Gastroesophageal sphincter (tissue), 4 donors: ENCODE measurements at regions not wholly inside any gene's neighbourhood (a gene's known extent, or its start where the extent isn't known, plus 50 kb on each side); places are given as distances from the start of the nearest gene placed in this dataset.

ENCODE experiments used
- ATAC-seq: fragments of 150-250 bp; one replicate; pipeline ENCODE4 v1.9.1; 2016; ENCODE audit warnings: mild to moderate bottlenecking, moderate library complexity
- H3K27ac ChIP-seq, 4 donors: fragments of 200-600 bp; sonication (generic) in 3 of 4; 1 replicate in 3 of 4; 2 replicates in 1 of 4; pipeline ENCODE4 v1.5.1; 2016 to 2019
- H3K27me3 ChIP-seq: fragments of 200-600 bp; sonication (generic); one replicate; pipeline ENCODE4 v1.5.1; 2019
- H3K36me3 ChIP-seq, 2 donors: fragments of 200-600 bp; sonication (generic); one replicate each; pipeline ENCODE4 v1.5.1; 2019; ENCODE audit warnings: control low read depth in 1 of 2
- H3K4me1 ChIP-seq, 3 donors: fragments of 200-600 bp; sonication (generic); 1 replicate in 2 of 3; 2 replicates in 1 of 3; pipeline ENCODE4 v1.5.1; 2016 to 2019; ENCODE audit warnings: control low read depth in 2 of 3
- H3K4me3 ChIP-seq, 2 donors: fragments of 200-600 bp; sonication (generic); one replicate each; pipeline ENCODE4 v1.5.1; 2019; ENCODE audit warnings: mild to moderate bottlenecking in 1 of 2, moderate library complexity in 1 of 2
- H3K9me3 ChIP-seq, 3 donors: fragments of 200-600 bp; sonication (generic); one replicate each; pipeline ENCODE4 v1.5.1; 2017 to 2019; ENCODE audit warnings: control low read depth in 2 of 3
- CTCF ChIP-seq, 4 experiments: fragments of 200-600 bp in 2 of 4; fragments of 450-650 bp in 2 of 4; sonication (generic) in 1 of 4; IDR thresholded peaks; one replicate each; pipeline ENCODE4 v1.5.1; 2017 to 2019; ENCODE audit warnings: antibody characterized with exemption in 4 of 4, mild to moderate bottlenecking in 2 of 4, moderate library complexity in 2 of 4
- EP300 ChIP-seq: sonication (generic); formaldehyde crosslinking; IDR thresholded peaks from one replicate; pipeline ENCODE4 v1.6.1; 2017; ENCODE audit warnings: antibody characterized with exemption, mild to moderate bottlenecking
- POLR2A ChIP-seq, 2 donors: fragments of 450-650 bp; IDR thresholded peaks; one replicate each; pipeline ENCODE4 v1.6.1; 2017; ENCODE audit warnings: antibody characterized with exemption in 2 of 2, mild to moderate bottlenecking in 2 of 2, moderate library complexity in 1 of 2
- POLR2AphosphoS5 ChIP-seq: sonication (generic); formaldehyde crosslinking; IDR thresholded peaks from one replicate; pipeline ENCODE4 v1.6.1; 2017; ENCODE audit warnings: antibody characterized with exemption
- WGBS, 2 donors: methylation state at CpG; one replicate each; pipeline ENCODE4 v1.1.5; 2018; ENCODE audit warnings: low coverage in 1 of 2; 5-methylcytosine and 5-hydroxymethylcytosine counted together

GRCh38 chr15:95898761-95899160 lies 431.7 kb upstream of the NR2F2 start:
- no peak for TF ChIP-seq EP300
- no peak for TF ChIP-seq POLR2AphosphoS5
- no peak for TF ChIP-seq CTCF (IDR thresholded peaks at IDR 0.05)
- no peak for TF ChIP-seq POLR2A (IDR thresholded peaks at IDR 0.05)
- no peak for ATAC-seq
- Histone ChIP-seq H3K9me3 (no peaks in the 10 kb centered on the region), H3K27ac (no peak overlapping the region), H3K4me3 (no peak overlapping the region), H3K27me3 (no peaks in the 10 kb centered on the region), H3K4me1 (peaks cover 0 to 21% (median 4%) of the 10 kb centered on the region in 3 donors), H3K36me3 (no peaks in the 10 kb centered on the region)
- 94 to 100% methylated on average over 1 of the region's 1 CpG for WGBS, 2 donors

GRCh38 chr15:95901271-95901670 lies 429.2 kb upstream of the NR2F2 start:
- H3K36me3 ChIP-seq: no peaks in the 10 kb centered on the region
- 89 to 91% methylated on average over 5 to 6 of the region's 6 CpGs for WGBS, 2 donors
- H3K4me3 ChIP-seq: no peak overlapping the region
- H3K27ac ChIP-seq: no peak overlapping the region
- H3K27me3 ChIP-seq: no peaks in the 10 kb centered on the region
- no peaks in the 10 kb centered on the region for H3K4me1 ChIP-seq
- TF ChIP-seq POLR2AphosphoS5 (no peak), POLR2A (IDR thresholded peaks at IDR 0.05) (no peak), EP300 (no peak), CTCF (IDR thresholded peaks at IDR 0.05) (no peak)
- no peaks in the 10 kb centered on the region for H3K9me3 ChIP-seq
- no peak for ATAC-seq

DNA sequence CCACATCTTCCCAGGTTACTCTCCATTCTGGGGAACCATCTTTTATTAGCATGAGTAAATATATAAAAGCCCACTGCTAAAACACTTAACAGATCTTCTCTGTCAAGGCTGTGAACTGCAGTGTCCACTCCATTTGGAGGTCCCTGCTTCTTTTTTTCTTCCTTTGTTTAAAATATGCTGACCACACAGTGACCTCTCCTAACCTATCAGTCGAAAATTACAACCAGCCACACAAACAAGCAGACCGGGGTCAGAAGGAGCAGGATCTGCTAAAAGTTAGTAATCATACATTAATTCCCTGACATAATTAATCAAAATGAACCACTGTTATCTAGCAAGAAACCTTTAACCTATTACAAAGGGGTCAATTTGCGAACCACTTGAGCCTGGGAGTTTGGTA lies 427.9 kb upstream of the NR2F2 start:
- no peak for TF ChIP-seq POLR2AphosphoS5
- TF ChIP-seq EP300: no peak
- TF ChIP-seq CTCF (IDR thresholded peaks at IDR 0.05): no peak
- no peak for ATAC-seq
- no peak overlapping the region for H3K27ac ChIP-seq
- H3K9me3 ChIP-seq: no peaks in the 10 kb centered on the region
- no peak overlapping the region for H3K4me3 ChIP-seq
- no peaks in the 10 kb centered on the region for H3K4me1 ChIP-seq
- no peaks in the 10 kb centered on the region for H3K27me3 ChIP-seq
- no peaks in the 10 kb centered on the region for H3K36me3 ChIP-seq
- 80 to 89% methylated on average over 1 to 3 of the region's 3 CpGs for WGBS, 2 donors

- H3K9me3 ChIP-seq: no peaks in the 10 kb centered on the region
- no peaks in the 10 kb centered on the region for H3K36me3 ChIP-seq
- H3K4me3 ChIP-seq: no peak overlapping the region
- TF ChIP-seq POLR2AphosphoS5 (no peak), CTCF (IDR thresholded peaks at IDR 0.05) (no peak), EP300 (no peak), POLR2A (IDR thresholded peaks at IDR 0.05) (no peak)
- no peaks in the 10 kb centered on the region for H3K4me1 ChIP-seq
- no peak for ATAC-seq
- H3K27ac ChIP-seq: no peak overlapping the region
- 74 to 94% methylated on average over 4 of the region's 4 CpGs for WGBS, 2 donors
- no peaks in the 10 kb centered on the region for H3K27me3 ChIP-seq
Measured at GRCh38 chr15:95903352-95903751, 427.1 kb upstream of the NR2F2 start.

DNA sequence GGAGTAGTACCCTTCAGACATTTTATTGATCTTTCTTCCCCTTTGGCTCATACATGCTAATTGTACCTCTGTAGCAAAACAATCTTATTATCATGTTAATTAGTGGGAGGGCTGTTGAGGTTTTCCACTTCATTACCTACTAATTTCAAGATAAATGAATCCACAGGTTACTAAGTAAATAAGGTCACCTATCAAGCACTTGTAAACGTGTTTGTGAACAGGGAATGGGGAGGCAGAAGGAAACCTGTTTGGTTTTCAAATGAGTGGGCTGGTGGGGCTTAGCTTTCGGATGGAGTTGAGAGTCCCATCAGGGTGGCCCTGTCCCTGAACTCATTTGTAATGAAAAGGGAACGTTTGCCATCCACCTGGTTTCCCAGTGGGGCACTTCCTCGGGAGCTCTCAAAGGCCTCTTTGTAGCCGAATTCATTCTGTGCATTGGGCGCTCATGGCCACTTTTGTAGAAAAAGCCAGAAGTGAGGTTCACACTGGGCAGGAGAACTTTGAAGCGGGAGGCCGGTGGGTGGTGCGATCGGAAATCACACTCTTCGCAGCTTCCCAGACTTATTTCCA lies 419.8 kb upstream of the NR2F2 start:
- ATAC-seq: no peak
- TF ChIP-seq CTCF (IDR thresholded peaks at IDR 0.05) (no peak), POLR2AphosphoS5 (no peak), POLR2A (IDR thresholded peaks at IDR 0.05) (no peak), EP300 (no peak)
- no peaks in the 10 kb centered on the region for H3K27me3 ChIP-seq

More for the DNA sequence above, 419.8 kb upstream of the NR2F2 start:
- H3K9me3 ChIP-seq: no peaks in the 10 kb centered on the region
- no peak overlapping the region for H3K4me3 ChIP-seq
- no peaks in the 10 kb centered on the region for H3K36me3 ChIP-seq
- no peak overlapping the region for H3K27ac ChIP-seq
- 90 to 100% methylated on average over 1 to 9 of the region's 11 CpGs for WGBS, 2 donors
- H3K4me1 ChIP-seq: no peaks in the 10 kb centered on the region
